H1 (cell line): ENCODE measurements at regions not wholly inside any gene's neighbourhood (a gene's known extent, or its start where the extent isn't known, plus 50 kb on each side); places are given as distances from the start of the nearest gene placed in this dataset.

ENCODE experiments used
- CHD2 ChIP-seq: IDR thresholded peaks from 2 replicates; pipeline ENCODE4 v1.6.1; 2012; ENCODE audit warnings: low read length, improper control_type of control experiment
- EZH2 ChIP-seq: fragments of 200-600 bp; sonication (generic); IDR thresholded peaks from 2 replicates; pipeline ENCODE4 v1.7.1; 2012; ENCODE audit warnings: low read depth, mild to moderate bottlenecking, moderate library complexity, low read length, inconsistent platforms; ENCODE audit not compliant: severe bottlenecking
- GABPA ChIP-seq: IDR thresholded peaks from 2 replicates; pipeline ENCODE4 v1.6.1; 2011; ENCODE audit warnings: mild to moderate bottlenecking, low read length, moderate library complexity, borderline replicate concordance; ENCODE audit not compliant: insufficient read depth
- KDM1A ChIP-seq: fragments of 200-600, 300-600 bp; sonication (generic); IDR thresholded peaks from 2 replicates; pipeline ENCODE4 v1.7.1; 2016; ENCODE audit warnings: mild to moderate bottlenecking, low read length, borderline replicate concordance
- POLR2A ChIP-seq, 2 experiments: IDR thresholded peaks; 1 replicate in 1 of 2; 2 replicates in 1 of 2; pipeline ENCODE4 v1.6.1; 2011; ENCODE audit warnings: low read depth in 2 of 2, low read length in 2 of 2, mild to moderate bottlenecking in 2 of 2; ENCODE audit errors: control extremely low read depth in 1 of 2
- POLR2AphosphoS5 ChIP-seq: IDR thresholded peaks from 2 replicates; pipeline ENCODE4 v1.6.1; 2011; ENCODE audit warnings: low read depth, low read length
- POU5F1 ChIP-seq: IDR thresholded peaks from 2 replicates; pipeline ENCODE4 v1.6.1; 2011; ENCODE audit warnings: low read depth, mild to moderate bottlenecking, low read length, moderate library complexity
- SP2 ChIP-seq: IDR thresholded peaks from 2 replicates; pipeline ENCODE4 v1.6.1; 2012; ENCODE audit warnings: mild to moderate bottlenecking, low read length, inconsistent platforms
- TCF12 ChIP-seq: IDR thresholded peaks from 2 replicates; pipeline ENCODE4 v1.6.1; 2011; ENCODE audit warnings: low read depth, mild to moderate bottlenecking, low read length
- ZNF274 ChIP-seq: IDR thresholded peaks from 2 replicates; pipeline ENCODE4 v1.7.0; 2012; ENCODE audit warnings: low read length, borderline replicate concordance; ENCODE audit errors: extremely low read depth
- TF ChIP-seq, protein P1 (sequence below), 3 experiments: IDR thresholded peaks; 1 replicate in 2 of 3; 2 replicates in 1 of 3; pipeline versions ENCODE4 v1.5.1 to v1.6.1; 2011; ENCODE audit warnings: low read length in 3 of 3, mild to moderate bottlenecking in 3 of 3, inconsistent platforms in 2 of 3, low read depth in 1 of 3, moderate library complexity in 1 of 3; ENCODE audit not compliant: insufficient read depth in 1 of 3; ENCODE audit errors: control extremely low read depth in 1 of 3
- TF ChIP-seq, protein P2 (sequence below): IDR thresholded peaks from 2 replicates; pipeline ENCODE4 v1.6.1; 2012; ENCODE audit warnings: low read length, inconsistent platforms
- TF ChIP-seq, protein P3 (sequence below): IDR thresholded peaks from 2 replicates; pipeline ENCODE4 v1.6.1; 2011; ENCODE audit warnings: low read length, improper control_type of control experiment
- TF ChIP-seq, protein P4 (sequence below): IDR thresholded peaks from 2 replicates; pipeline ENCODE4 v1.6.1; 2012; ENCODE audit warnings: inconsistent platforms

DNA sequence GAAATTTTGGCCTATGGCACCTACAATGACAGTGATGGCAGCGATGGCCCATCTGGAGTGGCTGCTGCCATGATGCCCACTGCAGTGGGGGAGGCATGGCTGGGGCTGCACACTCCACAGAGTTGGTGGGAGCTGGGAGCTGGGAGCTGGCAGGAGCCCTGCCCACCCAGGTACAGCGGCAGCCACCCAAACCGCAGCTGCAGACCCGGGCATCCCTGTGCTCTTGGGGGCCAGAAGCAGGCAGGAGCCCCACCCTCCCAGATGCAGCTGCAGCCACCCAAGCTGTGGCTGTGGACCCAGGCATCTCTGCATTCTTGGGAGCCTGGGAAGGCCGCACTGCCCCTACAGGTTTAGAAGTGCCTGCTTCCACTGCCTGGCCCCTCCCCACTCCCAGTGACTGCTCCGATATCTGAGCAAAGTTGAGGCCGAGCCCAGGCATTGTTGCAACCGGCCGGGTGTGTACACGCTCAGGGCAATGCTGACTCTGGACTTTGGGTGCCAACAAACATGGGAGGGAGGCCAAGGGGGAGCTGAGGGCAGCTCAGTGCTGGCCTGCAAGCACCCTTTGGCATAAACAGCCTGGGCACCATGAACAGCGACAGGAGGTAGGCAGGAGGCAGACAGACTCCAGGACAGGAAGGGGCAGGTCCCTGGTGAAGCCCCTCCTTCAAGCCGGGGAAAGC is 82.8 kb downstream of the PPP4R3C start:
- no peak for TF ChIP-seq SP2
- TF ChIP-seq ZNF274: no peak
- TF ChIP-seq POLR2AphosphoS5: no peak
- TF ChIP-seq CHD2: no peak
- TF ChIP-seq POU5F1: no peak
- TF ChIP-seq, protein P1, sequence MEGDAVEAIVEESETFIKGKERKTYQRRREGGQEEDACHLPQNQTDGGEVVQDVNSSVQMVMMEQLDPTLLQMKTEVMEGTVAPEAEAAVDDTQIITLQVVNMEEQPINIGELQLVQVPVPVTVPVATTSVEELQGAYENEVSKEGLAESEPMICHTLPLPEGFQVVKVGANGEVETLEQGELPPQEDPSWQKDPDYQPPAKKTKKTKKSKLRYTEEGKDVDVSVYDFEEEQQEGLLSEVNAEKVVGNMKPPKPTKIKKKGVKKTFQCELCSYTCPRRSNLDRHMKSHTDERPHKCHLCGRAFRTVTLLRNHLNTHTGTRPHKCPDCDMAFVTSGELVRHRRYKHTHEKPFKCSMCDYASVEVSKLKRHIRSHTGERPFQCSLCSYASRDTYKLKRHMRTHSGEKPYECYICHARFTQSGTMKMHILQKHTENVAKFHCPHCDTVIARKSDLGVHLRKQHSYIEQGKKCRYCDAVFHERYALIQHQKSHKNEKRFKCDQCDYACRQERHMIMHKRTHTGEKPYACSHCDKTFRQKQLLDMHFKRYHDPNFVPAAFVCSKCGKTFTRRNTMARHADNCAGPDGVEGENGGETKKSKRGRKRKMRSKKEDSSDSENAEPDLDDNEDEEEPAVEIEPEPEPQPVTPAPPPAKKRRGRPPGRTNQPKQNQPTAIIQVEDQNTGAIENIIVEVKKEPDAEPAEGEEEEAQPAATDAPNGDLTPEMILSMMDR (IDR thresholded peaks at IDR 0.05; ENCODE audit: control extremely low read depth in 1 of 3, insufficient read depth in 1 of 3, low read depth in 1 of 3, low read length in 3 of 3): no peak
- TF ChIP-seq, protein P2, sequence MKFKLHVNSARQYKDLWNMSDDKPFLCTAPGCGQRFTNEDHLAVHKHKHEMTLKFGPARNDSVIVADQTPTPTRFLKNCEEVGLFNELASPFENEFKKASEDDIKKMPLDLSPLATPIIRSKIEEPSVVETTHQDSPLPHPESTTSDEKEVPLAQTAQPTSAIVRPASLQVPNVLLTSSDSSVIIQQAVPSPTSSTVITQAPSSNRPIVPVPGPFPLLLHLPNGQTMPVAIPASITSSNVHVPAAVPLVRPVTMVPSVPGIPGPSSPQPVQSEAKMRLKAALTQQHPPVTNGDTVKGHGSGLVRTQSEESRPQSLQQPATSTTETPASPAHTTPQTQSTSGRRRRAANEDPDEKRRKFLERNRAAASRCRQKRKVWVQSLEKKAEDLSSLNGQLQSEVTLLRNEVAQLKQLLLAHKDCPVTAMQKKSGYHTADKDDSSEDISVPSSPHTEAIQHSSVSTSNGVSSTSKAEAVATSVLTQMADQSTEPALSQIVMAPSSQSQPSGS: no peak
- TF ChIP-seq, protein P3, sequence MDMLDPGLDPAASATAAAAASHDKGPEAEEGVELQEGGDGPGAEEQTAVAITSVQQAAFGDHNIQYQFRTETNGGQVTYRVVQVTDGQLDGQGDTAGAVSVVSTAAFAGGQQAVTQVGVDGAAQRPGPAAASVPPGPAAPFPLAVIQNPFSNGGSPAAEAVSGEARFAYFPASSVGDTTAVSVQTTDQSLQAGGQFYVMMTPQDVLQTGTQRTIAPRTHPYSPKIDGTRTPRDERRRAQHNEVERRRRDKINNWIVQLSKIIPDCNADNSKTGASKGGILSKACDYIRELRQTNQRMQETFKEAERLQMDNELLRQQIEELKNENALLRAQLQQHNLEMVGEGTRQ: no peak
- TF ChIP-seq POLR2A (IDR thresholded peaks at IDR 0.05; ENCODE audit: control extremely low read depth in 1 of 2, low read depth in 2 of 2, low read length in 2 of 2): no peak
- TF ChIP-seq KDM1A: no peak
- TF ChIP-seq GABPA: no peak
- no peak for TF ChIP-seq EZH2
- TF ChIP-seq TCF12: no peak
- TF ChIP-seq, protein P4, sequence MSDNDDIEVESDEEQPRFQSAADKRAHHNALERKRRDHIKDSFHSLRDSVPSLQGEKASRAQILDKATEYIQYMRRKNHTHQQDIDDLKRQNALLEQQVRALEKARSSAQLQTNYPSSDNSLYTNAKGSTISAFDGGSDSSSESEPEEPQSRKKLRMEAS: no peak
